ENCODE measurements at regions not wholly inside any gene's neighbourhood (a gene's known extent, or its start where the extent isn't known, plus 50 kb on each side); places are given as distances from the start of the nearest gene placed in this dataset.

- TF ChIP-seq CTCF (conservative IDR thresholded peaks at IDR 0.05; ENCODE audit: low read length) (no peak), EZH2phosphoT487 (IDR thresholded peaks at IDR 0.05; ENCODE audit: borderline replicate concordance, low read depth, low read length) (no peak)
These were observed 187.2 kb upstream of the SHISA6 start for GRCh38 chr17:11053846-11054245.
